Epithelial cell of proximal tubule (primary cell): ENCODE measurements at regions not wholly inside any gene's neighbourhood (a gene's known extent, or its start where the extent isn't known, plus 50 kb on each side); places are given as distances from the start of the nearest gene placed in this dataset.

Experiments used
- DNase-seq: peaks from one replicate; pipeline ENCODE4 v3.0.0-alpha.2; 2011; ENCODE audit warnings: low read depth
- H3K4me3 ChIP-seq: 2 replicates; pipeline ENCODE4 v1.5.1; 2011; ENCODE audit warnings: low read depth, mild to moderate bottlenecking, low read length
- CTCF ChIP-seq: conservative IDR thresholded peaks from 2 replicates; pipeline ENCODE4 v1.5.1; 2012; ENCODE audit warnings: low read depth, mild to moderate bottlenecking, low read length

- no peak overlapping the region for H3K4me3 ChIP-seq
These were observed 381.7 kb upstream of the FGF13 start for GRCh38 chrX:139093201-139093600.

GRCh38 chrX:139091878-139092277, 380.4 kb upstream of the FGF13 start:
- no peak overlapping the region for H3K4me3 ChIP-seq
- DNase-seq, result no peak
- no peak for TF ChIP-seq CTCF

More at GRCh38 chrX:139093201-139093600, 381.7 kb upstream of the FGF13 start:
- no peak for DNase-seq
- TF ChIP-seq CTCF, result no peak

- no peak for TF ChIP-seq CTCF
- DNase-seq, result no peak
- H3K4me3 ChIP-seq, result no peak overlapping the region
These were observed 379.5 kb upstream of the FGF13 start for GRCh38 chrX:139091066-139091465.

GRCh38 chrX:139086246-139086645, 374.7 kb upstream of the FGF13 start:
- no peak for TF ChIP-seq CTCF
- DNase-seq, result no peak

GRCh38 chrX:139085404-139085803, 373.9 kb upstream of the FGF13 start:
- H3K4me3 ChIP-seq, result no peak overlapping the region
- TF ChIP-seq CTCF, result no peak
- no peak for DNase-seq

More at GRCh38 chrX:139086246-139086645, 374.7 kb upstream of the FGF13 start:
- no peak overlapping the region for H3K4me3 ChIP-seq

GRCh38 chrX:139083191-139083590, 371.7 kb upstream of the FGF13 start:
- H3K4me3 ChIP-seq, result no peak overlapping the region
- TF ChIP-seq CTCF, result no peak
- no peak for DNase-seq

GRCh38 chrX:139081965-139082364, 370.4 kb upstream of the FGF13 start:
- no peak overlapping the region for H3K4me3 ChIP-seq
- TF ChIP-seq CTCF, result no peak
- no peak for DNase-seq
